ENCODE measurements at regions not wholly inside any gene's neighbourhood (a gene's known extent, or its start where the extent isn't known, plus 50 kb on each side); places are given as distances from the start of the nearest gene placed in this dataset.

GRCh38 chr10:44245601-44245938, 139.3 kb downstream of the CXCL12 start:
- TF ChIP-seq EZH2 (IDR thresholded peaks at IDR 0.05; ENCODE audit: borderline replicate concordance, low read length) (no peak), CTCF (conservative IDR thresholded peaks at IDR 0.05 in 1 of 2, IDR thresholded peaks at IDR 0.05 in 1 of 2; ENCODE audit: extremely low read depth in 1 of 2, insufficient read depth in 1 of 2, low read depth in 1 of 2, low read length in 2 of 2) (no peak)
